ENCODE measurements at regions not wholly inside any gene's neighbourhood (a gene's known extent, or its start where the extent isn't known, plus 50 kb on each side); places are given as distances from the start of the nearest gene placed in this dataset.

DNA sequence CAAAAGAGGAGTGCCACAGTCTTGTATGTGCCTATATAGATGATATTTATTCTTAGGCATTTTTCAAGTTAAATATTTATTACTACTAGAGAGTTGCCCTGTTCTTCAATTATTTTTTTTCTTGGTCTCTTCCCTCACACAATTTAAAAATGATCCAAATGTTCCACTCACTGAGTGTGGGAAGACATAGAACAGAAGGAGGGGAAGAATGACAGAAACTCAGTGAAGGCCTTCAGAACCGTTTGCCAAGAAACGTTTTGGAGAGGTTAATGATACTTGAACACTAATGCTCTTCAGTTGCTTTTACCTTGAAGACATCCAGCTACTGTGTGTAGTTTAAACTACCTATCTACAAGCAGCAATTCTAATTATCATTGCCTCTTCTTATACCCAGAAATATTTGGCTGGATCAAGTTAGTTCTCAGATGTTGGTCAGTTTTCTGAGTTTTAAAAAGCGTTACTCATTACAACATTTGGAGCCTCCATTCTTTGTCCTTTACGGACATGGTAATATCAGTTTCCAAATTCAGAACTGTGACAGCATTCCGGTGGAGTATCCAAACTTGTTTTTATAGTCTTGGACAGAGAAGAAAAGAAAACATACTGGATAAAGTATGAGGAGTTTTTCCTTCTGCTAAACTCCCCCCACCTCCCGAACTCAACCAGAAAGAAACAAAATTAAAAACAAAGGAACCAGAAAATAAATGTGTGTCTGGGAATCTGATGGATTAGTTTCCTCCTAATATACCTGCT lies 389.7 kb downstream of the SPRY1 start:
- no peaks in the 10 kb centered on the region for H3K4me1 Mint-ChIP-seq (ENCODE audit: low read depth in 2 of 2)
- peaks cover 0 to 9% of the 10 kb centered on the region in 2 donors for H3K27me3 Mint-ChIP-seq
- ATAC-seq (replicated peaks): no peak
- H3K36me3 Mint-ChIP-seq (ENCODE audit: insufficient read depth): no peaks in the 10 kb centered on the region
- no peak overlapping the region for H3K4me3 Mint-ChIP-seq
- H3K27ac Mint-ChIP-seq: no peak overlapping the region
- H3K9me3 Mint-ChIP-seq: no peaks in the 10 kb centered on the region
- DNase-seq: no peak

DNA sequence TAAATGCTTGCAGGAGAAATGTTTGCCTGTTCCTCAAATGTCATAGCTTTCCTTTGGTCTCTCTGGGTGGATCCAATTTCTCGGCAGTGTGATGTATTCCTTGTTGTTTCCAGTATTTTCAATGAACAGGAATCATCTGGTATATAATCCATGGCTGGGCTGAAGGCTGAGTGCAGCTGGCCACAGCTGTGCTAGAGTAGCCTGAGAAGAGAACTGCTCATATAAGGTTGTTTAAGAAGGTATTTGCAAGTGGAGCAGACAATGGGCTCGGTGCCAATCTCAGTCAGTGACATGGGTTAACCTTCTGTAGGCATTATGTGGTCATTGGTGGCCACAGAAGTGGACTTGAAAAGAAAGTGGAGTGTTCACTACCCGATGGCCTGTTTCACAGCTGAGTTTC lies 390.3 kb downstream of the SPRY1 start:
- ATAC-seq (replicated peaks) (no peak), DNase-seq (no peak)
- H3K27me3 Mint-ChIP-seq: peaks cover 0 to 9% of the 10 kb centered on the region in 2 donors
- no peaks in the 10 kb centered on the region for H3K36me3 Mint-ChIP-seq (ENCODE audit: insufficient read depth)
- no peaks in the 10 kb centered on the region for H3K9me3 Mint-ChIP-seq
- no peak overlapping the region for H3K4me3 Mint-ChIP-seq
- no peak overlapping the region for H3K27ac Mint-ChIP-seq
- no peaks in the 10 kb centered on the region for H3K4me1 Mint-ChIP-seq (ENCODE audit: low read depth in 2 of 2)

DNA sequence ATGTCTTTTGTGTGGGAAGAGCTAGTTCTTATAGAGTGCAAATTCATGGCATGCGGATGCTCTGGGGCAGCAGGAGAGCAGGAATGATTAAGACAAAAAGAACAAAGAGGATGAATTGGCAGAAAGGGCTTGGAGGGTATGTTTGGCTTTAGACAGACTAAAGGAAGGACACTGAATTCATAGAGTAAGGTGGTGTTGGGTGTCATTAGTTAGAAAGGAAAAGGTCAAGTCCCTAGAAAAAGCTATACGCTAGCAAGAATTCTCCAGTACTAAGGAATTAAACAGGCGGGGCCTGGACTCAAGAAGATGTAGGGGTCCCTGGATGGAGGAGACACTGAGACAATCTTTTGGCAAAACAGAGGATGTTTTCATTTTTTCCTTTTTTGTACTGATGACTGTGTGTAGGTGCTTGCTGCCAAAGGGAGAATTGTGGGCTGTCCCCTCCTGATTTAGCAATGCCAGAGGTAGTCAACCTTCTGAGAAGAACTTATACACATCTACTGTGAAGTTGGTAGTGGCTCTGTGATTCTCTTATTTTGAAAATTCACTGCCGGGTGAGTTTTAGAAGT lies 391.0 kb downstream of the SPRY1 start:
- no peaks in the 10 kb centered on the region for H3K9me3 Mint-ChIP-seq
- peaks cover 0 to 9% of the 10 kb centered on the region in 2 donors for H3K27me3 Mint-ChIP-seq
- no peak for ATAC-seq (replicated peaks)

DNA sequence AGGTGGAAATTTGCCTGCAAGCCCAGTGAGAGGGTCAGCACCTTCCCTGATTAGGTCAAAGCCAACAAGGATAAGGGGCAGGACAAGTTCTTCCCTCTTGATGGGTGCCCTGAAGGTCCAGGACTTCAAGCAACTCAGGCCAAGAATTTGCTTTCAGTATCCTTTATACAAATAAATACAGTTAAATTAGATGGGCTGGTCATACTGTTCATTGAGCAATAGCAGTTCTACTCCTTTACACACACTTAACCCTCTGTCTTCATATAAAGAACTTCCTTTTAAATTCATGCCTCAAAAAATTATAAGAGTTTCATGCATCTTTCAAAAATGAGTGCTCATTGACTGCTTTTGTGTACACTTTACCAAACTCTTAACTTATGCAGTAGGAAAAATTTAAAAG lies 392.0 kb downstream of the SPRY1 start:
- ATAC-seq (replicated peaks): no peak
- H3K36me3 Mint-ChIP-seq (ENCODE audit: insufficient read depth): no peaks in the 10 kb centered on the region

More for the DNA sequence above, 391.0 kb downstream of the SPRY1 start:
- DNase-seq: no peak
- Mint-ChIP-seq H3K36me3 (ENCODE audit: insufficient read depth) (no peaks in the 10 kb centered on the region), H3K4me3 (no peak overlapping the region), H3K27ac (no peak overlapping the region), H3K4me1 (ENCODE audit: low read depth in 2 of 2) (no peaks in the 10 kb centered on the region)

DNA sequence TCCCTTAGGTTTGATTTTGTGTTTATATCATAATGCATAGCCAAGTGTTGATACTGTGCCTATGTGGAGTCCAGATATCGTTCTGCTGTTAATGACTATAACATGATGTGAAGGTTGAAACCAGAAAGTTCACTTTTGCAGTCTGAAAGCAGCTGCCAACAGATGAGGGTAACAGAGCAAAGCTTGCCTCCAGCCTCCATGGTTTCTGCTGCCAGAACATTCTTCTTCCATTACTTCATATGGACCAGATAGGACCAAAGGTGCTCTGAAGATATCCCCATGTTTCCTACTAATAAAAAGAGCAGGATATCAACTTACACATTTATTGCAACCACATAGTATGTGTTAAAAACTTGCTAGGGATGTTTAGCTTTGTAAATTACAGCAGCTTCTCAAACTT lies 394.1 kb downstream of the SPRY1 start:
- H3K4me3 Mint-ChIP-seq: no peak overlapping the region
- ATAC-seq (replicated peaks): no peak
- H3K9me3 Mint-ChIP-seq: peaks cover 0 to 2% of the 10 kb centered on the region in 2 donors
- no peak for DNase-seq
- H3K4me1 Mint-ChIP-seq (ENCODE audit: low read depth in 2 of 2): no peaks in the 10 kb centered on the region
- no peaks in the 10 kb centered on the region for H3K27me3 Mint-ChIP-seq
- no peaks in the 10 kb centered on the region for H3K36me3 Mint-ChIP-seq (ENCODE audit: insufficient read depth)
- H3K27ac Mint-ChIP-seq: no peak overlapping the region

More for the DNA sequence above, 392.0 kb downstream of the SPRY1 start:
- Mint-ChIP-seq H3K4me1 (ENCODE audit: low read depth in 2 of 2) (no peaks in the 10 kb centered on the region), H3K27me3 (peaks cover 0 to 9% of the 10 kb centered on the region in 2 donors), H3K27ac (no peak overlapping the region), H3K9me3 (no peaks in the 10 kb centered on the region), H3K4me3 (no peak overlapping the region)
- DNase-seq: no peak

DNA sequence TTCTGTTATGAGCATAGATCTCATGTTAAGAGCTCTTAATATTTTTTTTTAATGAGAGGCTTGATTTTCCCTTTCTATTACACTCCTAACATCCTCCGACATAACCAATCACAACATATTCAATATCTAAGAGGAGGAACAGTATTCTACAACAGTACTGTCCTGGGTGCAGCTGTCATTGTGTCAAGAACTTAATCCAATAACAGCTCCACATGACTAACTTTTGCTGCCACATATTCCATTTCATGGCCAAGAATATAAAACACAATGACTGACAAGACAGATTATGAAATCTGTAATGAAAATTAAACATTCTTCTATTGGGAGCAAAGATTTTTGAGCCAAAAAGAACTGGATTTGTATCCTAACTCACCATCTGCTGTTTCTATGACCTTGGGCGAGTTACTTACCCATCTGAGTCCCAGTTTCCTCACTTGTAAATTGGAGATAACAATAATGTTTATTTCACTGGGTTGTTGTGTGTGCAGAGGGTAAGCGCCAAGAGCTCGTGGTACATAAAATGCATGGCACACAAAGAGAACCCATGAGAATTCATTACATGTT lies 405.6 kb downstream of the SPRY1 start:
- no peak overlapping the region for H3K27ac Mint-ChIP-seq
- H3K36me3 Mint-ChIP-seq (ENCODE audit: insufficient read depth): no peaks in the 10 kb centered on the region
- H3K27me3 Mint-ChIP-seq: peaks cover 6 to 13% of the 10 kb centered on the region in 2 donors
- peaks cover 0 to 6% of the 10 kb centered on the region in 2 donors for H3K9me3 Mint-ChIP-seq
- DNase-seq (no peak), ATAC-seq (replicated peaks) (no peak)
- no peak overlapping the region for H3K4me3 Mint-ChIP-seq
- H3K4me1 Mint-ChIP-seq (ENCODE audit: low read depth in 2 of 2): no peaks in the 10 kb centered on the region

DNA sequence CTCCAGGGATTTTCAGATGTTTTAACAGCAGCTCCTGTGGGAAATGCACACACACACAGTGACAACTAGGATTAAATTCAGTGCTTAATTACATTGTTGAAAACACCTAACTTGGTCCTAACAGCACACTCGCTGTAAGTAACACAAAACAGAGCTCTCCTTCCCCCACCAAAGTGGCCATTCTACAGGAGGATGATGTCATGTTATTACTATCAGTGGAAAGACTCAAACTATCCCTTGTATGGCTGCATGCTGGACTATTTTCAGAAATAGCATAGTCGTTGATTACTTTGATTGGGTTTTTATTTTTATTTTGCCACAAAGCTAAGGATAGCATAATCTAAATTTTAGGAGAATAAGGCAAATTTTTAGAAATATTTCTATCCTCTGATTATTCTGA lies 406.3 kb downstream of the SPRY1 start:
- Mint-ChIP-seq H3K9me3 (peaks cover 0 to 4% of the 10 kb centered on the region in 2 donors), H3K27ac (no peak overlapping the region), H3K4me1 (ENCODE audit: low read depth in 2 of 2) (no peaks in the 10 kb centered on the region), H3K36me3 (ENCODE audit: insufficient read depth) (no peaks in the 10 kb centered on the region), H3K27me3 (peaks cover 6 to 13% of the 10 kb centered on the region in 2 donors), H3K4me3 (no peak overlapping the region)
- ATAC-seq (replicated peaks): no peak
- DNase-seq: no peak

DNA sequence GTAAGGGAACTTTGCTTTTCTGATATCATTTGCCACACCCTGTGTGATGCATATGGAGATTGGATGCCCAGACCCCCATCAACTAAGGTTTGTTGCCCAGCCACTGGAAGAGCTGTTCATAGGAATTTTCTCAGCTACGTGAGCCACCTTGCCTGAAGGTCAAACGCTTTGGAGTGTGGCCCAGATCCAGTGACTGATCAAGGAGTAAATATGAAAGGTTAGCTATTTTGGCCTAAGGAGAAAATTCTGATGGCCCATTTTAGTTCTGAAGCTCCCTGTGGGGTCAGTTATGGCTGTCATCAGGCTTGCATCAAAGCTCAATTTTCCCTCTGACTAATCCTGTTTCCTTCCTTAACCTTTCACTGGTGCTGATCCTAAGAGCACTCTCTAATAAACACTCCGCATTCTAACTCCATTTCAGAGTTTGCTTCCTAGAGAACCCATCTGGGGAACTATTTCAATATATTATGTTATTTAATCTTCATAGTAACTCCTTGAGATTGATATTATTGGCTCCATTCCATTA lies 407.7 kb downstream of the SPRY1 start:
- no peak overlapping the region for H3K27ac Mint-ChIP-seq
- H3K36me3 Mint-ChIP-seq (ENCODE audit: insufficient read depth): no peaks in the 10 kb centered on the region
- DNase-seq (no peak), ATAC-seq (replicated peaks) (no peak)
- H3K27me3 Mint-ChIP-seq: peaks cover 6 to 13% of the 10 kb centered on the region in 2 donors
- no peak overlapping the region for H3K4me3 Mint-ChIP-seq
- H3K4me1 Mint-ChIP-seq (ENCODE audit: low read depth in 2 of 2): no peaks in the 10 kb centered on the region
- peaks cover 0 to 4% of the 10 kb centered on the region in 2 donors for H3K9me3 Mint-ChIP-seq

DNA sequence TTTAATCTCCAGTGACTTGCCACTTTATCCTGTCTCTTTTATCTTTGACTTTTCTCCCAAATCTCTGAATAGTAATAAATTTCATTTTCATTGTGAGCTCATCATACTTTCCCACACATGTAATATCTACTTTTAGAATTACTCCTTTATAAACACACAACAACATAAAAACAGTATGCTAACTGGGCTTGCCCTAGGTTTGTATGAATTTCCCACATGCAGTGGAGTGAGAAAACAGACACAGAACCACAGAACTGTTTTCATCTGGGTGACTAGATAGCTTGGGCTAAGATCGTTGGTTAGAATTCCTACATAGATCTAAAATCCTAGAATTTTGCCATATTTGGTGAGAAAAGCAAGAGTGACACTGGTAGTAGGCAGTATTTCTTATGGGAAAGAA lies 409.5 kb downstream of the SPRY1 start:
- no peak for DNase-seq
- no peaks in the 10 kb centered on the region for H3K4me1 Mint-ChIP-seq (ENCODE audit: low read depth in 2 of 2)
- no peaks in the 10 kb centered on the region for H3K36me3 Mint-ChIP-seq (ENCODE audit: insufficient read depth)
- no peak overlapping the region for H3K27ac Mint-ChIP-seq
- H3K9me3 Mint-ChIP-seq: peaks cover 0 to 4% of the 10 kb centered on the region in 2 donors
- H3K27me3 Mint-ChIP-seq: peaks cover 6 to 13% of the 10 kb centered on the region in 2 donors
- ATAC-seq (replicated peaks): no peak
- H3K4me3 Mint-ChIP-seq: no peak overlapping the region

DNA sequence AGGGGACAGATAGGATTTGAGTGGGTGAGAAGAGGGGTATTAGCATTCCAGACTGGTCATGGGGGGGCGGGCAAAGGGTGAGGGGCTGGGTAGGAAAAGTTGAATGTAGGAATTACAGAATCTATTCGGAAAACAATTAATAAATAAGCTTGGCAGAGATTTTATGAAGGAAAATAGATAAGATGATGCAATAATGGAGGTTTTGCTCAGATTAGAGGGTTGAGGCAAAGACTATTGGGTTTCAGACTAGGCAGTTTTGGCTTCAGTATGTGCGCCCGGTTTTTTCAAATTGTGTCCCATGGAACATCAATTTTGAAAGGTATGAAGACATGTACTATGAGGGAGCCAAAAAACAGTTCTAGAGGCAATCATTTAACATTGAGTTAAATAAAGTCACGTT lies 410.6 kb downstream of the SPRY1 start:
- Mint-ChIP-seq H3K9me3 (peaks cover 0 to 4% of the 10 kb centered on the region in 2 donors), H3K27me3 (peaks cover 6 to 11% of the 10 kb centered on the region in 2 donors), H3K4me3 (no peak overlapping the region), H3K27ac (no peak overlapping the region), H3K36me3 (ENCODE audit: insufficient read depth) (no peaks in the 10 kb centered on the region), H3K4me1 (ENCODE audit: low read depth in 2 of 2) (no peaks in the 10 kb centered on the region)
- ATAC-seq (replicated peaks) (no peak), DNase-seq (no peak)

DNA sequence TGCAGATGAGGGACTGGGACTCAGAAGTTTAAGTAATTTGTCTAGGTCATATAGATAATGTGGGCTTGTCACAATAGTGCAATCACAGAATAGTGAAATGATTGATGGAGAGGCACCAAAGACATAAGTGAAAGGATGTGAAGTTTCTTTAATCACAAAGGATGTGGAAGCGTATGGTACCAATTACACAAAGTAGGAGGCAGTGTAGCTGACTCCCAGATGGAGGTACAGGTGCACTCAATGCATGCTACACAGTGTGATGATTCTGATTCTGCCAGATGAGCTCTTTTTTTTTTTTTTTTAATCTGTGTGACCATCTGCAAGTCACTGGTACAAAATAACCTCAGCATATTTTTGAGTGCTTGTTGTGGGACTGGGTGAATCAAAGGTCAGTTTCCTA lies 411.3 kb downstream of the SPRY1 start:
- no peak overlapping the region for H3K4me3 Mint-ChIP-seq
- H3K36me3 Mint-ChIP-seq (ENCODE audit: insufficient read depth): no peaks in the 10 kb centered on the region
- no peak for ATAC-seq (replicated peaks)
- H3K27ac Mint-ChIP-seq: no peak overlapping the region
- H3K9me3 Mint-ChIP-seq: peaks cover 0 to 2% of the 10 kb centered on the region in 2 donors
- H3K27me3 Mint-ChIP-seq: peaks cover 2 to 4% of the 10 kb centered on the region in 2 donors
- H3K4me1 Mint-ChIP-seq (ENCODE audit: low read depth in 2 of 2): no peaks in the 10 kb centered on the region
- DNase-seq: no peak

DNA sequence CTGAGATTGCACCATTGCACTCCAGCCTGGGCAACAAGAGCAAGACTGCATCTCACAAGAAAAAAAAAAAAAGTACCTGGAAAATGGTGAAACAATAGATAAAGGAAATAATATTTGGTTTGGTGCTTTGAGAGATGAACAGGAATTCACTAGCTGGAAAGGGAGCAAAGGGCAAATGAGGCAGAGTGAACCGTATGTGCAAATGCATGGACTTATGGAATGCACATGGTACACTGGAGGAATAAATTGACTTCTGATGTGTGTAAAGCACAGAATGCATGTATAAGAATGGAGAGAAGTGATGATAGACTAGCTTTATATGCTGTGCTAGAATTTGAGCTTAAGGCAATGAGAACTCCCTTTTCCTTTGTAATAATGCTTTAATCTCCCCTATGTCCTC lies 413.3 kb downstream of the SPRY1 start:
- no peak for ATAC-seq (replicated peaks)
- Mint-ChIP-seq H3K27ac (no peak overlapping the region), H3K36me3 (ENCODE audit: insufficient read depth) (no peaks in the 10 kb centered on the region)

DNA sequence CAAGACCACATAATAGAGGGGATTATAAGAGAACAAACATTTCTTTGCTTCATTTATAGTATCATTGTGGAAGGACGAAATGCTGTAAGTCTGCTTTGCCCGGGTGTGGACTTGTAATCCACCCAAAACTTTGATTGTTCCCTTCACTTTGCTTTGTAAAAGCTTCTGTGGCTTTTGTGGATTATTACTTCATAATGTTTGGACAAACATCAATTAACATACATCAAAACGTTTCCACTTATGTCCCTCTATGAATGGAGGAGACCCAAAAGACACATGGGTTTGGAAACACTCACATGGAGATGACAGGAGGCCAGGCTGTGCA lies 415.4 kb downstream of the SPRY1 start:
- H3K27ac Mint-ChIP-seq: no peak overlapping the region
- no peaks in the 10 kb centered on the region for H3K36me3 Mint-ChIP-seq (ENCODE audit: insufficient read depth)
- H3K9me3 Mint-ChIP-seq: no peaks in the 10 kb centered on the region
- no peak for DNase-seq
- no peak overlapping the region for H3K4me3 Mint-ChIP-seq
- H3K27me3 Mint-ChIP-seq: no peaks in the 10 kb centered on the region
- no peaks in the 10 kb centered on the region for H3K4me1 Mint-ChIP-seq (ENCODE audit: low read depth in 2 of 2)
- ATAC-seq (replicated peaks): no peak

More for the DNA sequence above, 413.3 kb downstream of the SPRY1 start:
- Mint-ChIP-seq H3K9me3 (no peaks in the 10 kb centered on the region), H3K27me3 (no peaks in the 10 kb centered on the region), H3K4me1 (ENCODE audit: low read depth in 2 of 2) (no peaks in the 10 kb centered on the region), H3K4me3 (no peak overlapping the region)
- DNase-seq: no peak

DNA sequence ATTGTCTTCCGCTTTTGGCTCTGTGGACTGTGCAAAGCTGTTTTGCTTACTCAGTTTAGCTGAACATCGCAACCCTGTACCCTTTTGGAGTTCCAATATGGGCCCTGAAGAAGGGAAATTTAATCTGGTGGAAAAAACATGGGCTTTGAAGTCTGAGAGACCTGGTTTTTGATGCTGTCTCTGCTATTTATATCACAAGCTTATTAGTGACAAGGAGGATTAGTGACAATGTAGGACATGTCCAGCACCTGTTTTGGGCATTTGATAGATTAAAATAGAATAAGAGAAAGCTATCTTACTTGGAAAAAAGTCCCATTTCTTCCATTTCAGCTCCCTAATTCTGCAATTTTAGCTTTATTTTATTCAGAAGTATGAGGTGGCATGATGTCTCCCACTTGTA lies 417.3 kb downstream of the SPRY1 start:
- no peaks in the 10 kb centered on the region for H3K27me3 Mint-ChIP-seq
- no peaks in the 10 kb centered on the region for H3K9me3 Mint-ChIP-seq
- H3K4me1 Mint-ChIP-seq (ENCODE audit: low read depth in 2 of 2): no peaks in the 10 kb centered on the region
- DNase-seq (no peak), ATAC-seq (replicated peaks) (no peak)
- no peaks in the 10 kb centered on the region for H3K36me3 Mint-ChIP-seq (ENCODE audit: insufficient read depth)
- no peak overlapping the region for H3K27ac Mint-ChIP-seq
- H3K4me3 Mint-ChIP-seq: no peak overlapping the region
